ENCODE measurements at regions not wholly inside any gene's neighbourhood (a gene's known extent, or its start where the extent isn't known, plus 50 kb on each side); places are given as distances from the start of the nearest gene placed in this dataset.

GRCh38 chr20:60816901-60817300, 435.2 kb upstream of the CDH4 start:
- H3K4me3 Mint-ChIP-seq = no peak overlapping the region
- H3K9me3 Mint-ChIP-seq = peaks cover 3% of the 10 kb centered on the region
- Histone ChIP-seq H3K4me1 (ENCODE audit: insufficient read depth, low read length) (no peaks in the 10 kb centered on the region), H3K9me3 (ENCODE audit: control insufficient read depth in 1 of 2, insufficient read depth in 1 of 2, low read length in 2 of 2) (peaks cover 0 to 3% of the 10 kb centered on the region in 2 experiments), H3K4me3 (ENCODE audit: low read length) (no peak overlapping the region), H3K36me3 (ENCODE audit: insufficient read depth, low read length) (no peaks in the 10 kb centered on the region), H3K27ac (ENCODE audit: low read depth in 1 of 2, low read length in 2 of 2) (no peak overlapping the region), H3K27me3 (ENCODE audit: control insufficient read depth in 1 of 2, insufficient read depth in 2 of 2, low read length in 2 of 2) (no peaks in the 10 kb centered on the region)
- POLR2A ChIA-PET = no interaction called here
- TF ChIP-seq CTCF (IDR thresholded peaks at IDR 0.05) = no peak
- ATAC-seq (ENCODE audit: poor library complexity) (no peak), DNase-seq (no peak)
- H3K27ac Mint-ChIP-seq = no peak overlapping the region
- H3K27me3 Mint-ChIP-seq = peaks cover 4% of the 10 kb centered on the region
- H3K36me3 Mint-ChIP-seq (ENCODE audit: low read depth) = no peaks in the 10 kb centered on the region
- CTCF ChIA-PET = no interaction called here
- H3K4me1 Mint-ChIP-seq (ENCODE audit: low read depth) = peaks cover 12% of the 10 kb centered on the region
- intact Hi-C loops (cut with DNase I, micrococcal nuclease) = no loop called here

- CTCF ChIA-PET = no interaction called here
- H3K27ac Mint-ChIP-seq = no peak overlapping the region
- peaks cover 15% of the 10 kb centered on the region for H3K4me1 Mint-ChIP-seq (ENCODE audit: low read depth)
Observed at GRCh38 chr20:60817891-60818290, 434.2 kb upstream of the CDH4 start.

GRCh38 chr20:60819511-60819910, 432.6 kb upstream of the CDH4 start:
- ATAC-seq (ENCODE audit: poor library complexity) (no peak), DNase-seq (no peak)
- ChIA-PET POLR2A (no interaction called here), CTCF (no interaction called here)
- H3K27me3 ChIP-seq (ENCODE audit: control insufficient read depth in 1 of 2, insufficient read depth in 2 of 2, low read length in 2 of 2) = no peaks in the 10 kb centered on the region
- no peak overlapping the region for H3K27ac ChIP-seq (ENCODE audit: low read depth in 1 of 2, low read length in 2 of 2)
- no peaks in the 10 kb centered on the region for H3K4me1 ChIP-seq (ENCODE audit: insufficient read depth, low read length)
- intact Hi-C loops (cut with DNase I, micrococcal nuclease) = no loop called here
- peaks cover 0 to 3% of the 10 kb centered on the region in 2 experiments for H3K9me3 ChIP-seq (ENCODE audit: control insufficient read depth in 1 of 2, insufficient read depth in 1 of 2, low read length in 2 of 2)
- TF ChIP-seq CTCF (IDR thresholded peaks at IDR 0.05) = no peak
- Mint-ChIP-seq H3K27me3 (peaks cover 7% of the 10 kb centered on the region), H3K36me3 (ENCODE audit: low read depth) (no peaks in the 10 kb centered on the region), H3K4me3 (no peak overlapping the region), H3K9me3 (no peaks in the 10 kb centered on the region), H3K4me1 (ENCODE audit: low read depth) (peaks cover 15% of the 10 kb centered on the region), H3K27ac (no peak overlapping the region)
- H3K36me3 ChIP-seq (ENCODE audit: insufficient read depth, low read length) = no peaks in the 10 kb centered on the region
- H3K4me3 ChIP-seq (ENCODE audit: low read length) = no peak overlapping the region

More at GRCh38 chr20:60817891-60818290, 434.2 kb upstream of the CDH4 start:
- Histone ChIP-seq H3K36me3 (ENCODE audit: insufficient read depth, low read length) (no peaks in the 10 kb centered on the region), H3K4me1 (ENCODE audit: insufficient read depth, low read length) (no peaks in the 10 kb centered on the region), H3K27ac (ENCODE audit: low read depth in 1 of 2, low read length in 2 of 2) (no peak overlapping the region), H3K9me3 (ENCODE audit: control insufficient read depth in 1 of 2, insufficient read depth in 1 of 2, low read length in 2 of 2) (peaks cover 0 to 3% of the 10 kb centered on the region in 2 experiments), H3K4me3 (ENCODE audit: low read length) (no peak overlapping the region), H3K27me3 (ENCODE audit: control insufficient read depth in 1 of 2, insufficient read depth in 2 of 2, low read length in 2 of 2) (no peaks in the 10 kb centered on the region)
- Mint-ChIP-seq H3K27me3 (peaks cover 4% of the 10 kb centered on the region), H3K4me3 (no peak overlapping the region), H3K36me3 (ENCODE audit: low read depth) (no peaks in the 10 kb centered on the region), H3K9me3 (no peaks in the 10 kb centered on the region)
- DNase-seq = no peak
- ATAC-seq (ENCODE audit: poor library complexity) = no peak
- TF ChIP-seq CTCF (IDR thresholded peaks at IDR 0.05) = no peak
- POLR2A ChIA-PET = no interaction called here
- intact Hi-C loops (cut with DNase I, micrococcal nuclease) = no loop called here

Measured in CD4-positive, alpha-beta T cell (primary cell).